ENCODE measurements at regions not wholly inside any gene's neighbourhood (a gene's known extent, or its start where the extent isn't known, plus 50 kb on each side); places are given as distances from the start of the nearest gene placed in this dataset.
A peak's percentile ranks its signal among the peaks of the same experiment; 100 is the strongest.

DNA sequence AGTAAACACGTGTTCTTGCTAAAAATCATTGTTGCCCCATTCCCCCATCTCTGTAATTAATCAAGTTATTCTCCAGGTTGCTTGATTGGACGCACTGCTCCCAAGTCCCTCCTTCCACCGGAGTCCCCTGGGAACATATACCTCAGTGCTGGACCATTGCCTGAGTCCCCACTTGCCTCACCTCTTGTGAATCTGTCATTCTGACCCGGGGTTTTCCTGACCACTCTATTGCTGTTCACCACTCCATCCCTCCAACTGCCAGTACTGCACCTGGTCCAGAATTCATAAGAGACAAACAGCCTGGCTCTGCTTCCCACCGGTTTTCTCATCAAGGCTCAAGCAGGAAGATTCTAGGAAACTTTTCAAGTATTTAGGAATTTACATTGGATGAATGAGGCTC, 555.9 kb downstream of the VRK1 start:
- DNase-seq (ENCODE audit: low spot score) = no peak

DNA sequence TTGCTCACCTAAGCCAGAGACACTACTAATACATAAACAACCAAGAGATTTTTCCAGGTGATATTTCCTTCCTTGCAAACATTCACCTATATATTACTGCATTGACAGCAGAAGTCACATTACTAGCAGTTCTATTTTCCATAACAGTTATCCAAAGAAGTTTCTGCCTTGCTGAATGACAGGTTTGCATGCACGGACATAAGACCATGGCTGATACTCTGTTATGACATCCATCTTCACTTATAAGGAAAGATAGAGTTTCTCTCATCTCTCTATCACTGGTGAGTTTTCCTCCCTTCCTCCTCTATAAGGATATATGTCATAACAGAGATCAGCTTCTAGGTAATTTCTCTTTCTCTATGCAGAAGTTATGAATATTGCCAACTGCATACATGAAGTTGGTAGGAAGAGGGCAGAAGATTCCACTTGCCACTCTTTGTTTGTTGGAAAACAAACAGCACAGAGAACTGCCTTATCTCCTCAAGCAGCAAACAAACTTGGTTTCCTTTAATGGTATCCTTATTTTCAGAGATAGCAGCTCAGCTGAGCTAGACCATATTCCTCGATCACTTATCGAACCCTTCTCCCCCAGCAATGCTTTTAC, 557.0 kb downstream of the VRK1 start:
- DNase-seq (ENCODE audit: low spot score) = no peak

DNA sequence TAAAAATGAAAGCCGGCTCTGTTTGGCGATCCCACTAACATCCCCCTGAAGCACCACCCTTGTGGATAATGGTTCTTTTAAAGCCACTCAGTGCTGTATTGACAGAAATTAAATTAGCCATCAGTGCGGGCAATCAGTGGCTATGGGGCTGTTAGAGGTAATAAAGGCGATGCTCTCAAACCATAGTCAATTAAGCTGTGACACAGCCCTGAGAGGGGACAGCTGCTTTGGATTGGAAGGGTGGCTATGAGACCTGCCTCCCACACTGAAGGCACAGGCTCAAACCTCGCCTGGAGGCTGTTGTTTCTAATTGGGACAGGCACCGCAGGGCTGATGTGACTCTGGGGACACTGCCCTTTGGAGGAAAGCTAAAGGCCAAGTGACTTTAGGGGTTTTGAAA, 562.2 kb downstream of the VRK1 start:
- no peak for DNase-seq (ENCODE audit: low spot score)

DNA sequence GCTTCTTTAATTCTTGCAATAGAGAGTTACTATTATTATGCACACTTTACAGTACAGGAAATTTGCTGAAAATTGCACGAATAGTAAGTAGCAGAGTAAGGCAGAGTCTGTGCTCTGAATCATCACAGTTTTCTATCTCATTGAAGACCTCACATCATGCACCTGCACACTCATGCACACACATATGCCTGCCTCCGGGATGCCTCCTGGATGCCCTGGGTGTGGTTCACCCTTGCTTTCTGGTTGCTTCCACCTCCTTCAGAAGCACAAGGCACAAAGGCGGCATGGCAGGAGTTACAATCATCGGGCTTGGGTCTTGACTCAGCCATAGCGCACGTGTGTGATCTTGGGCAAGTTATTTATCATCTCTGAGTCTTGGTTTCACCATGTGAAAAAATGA, 564.0 kb downstream of the VRK1 start:
- DNase-seq (ENCODE audit: low spot score) = no peak

DNA sequence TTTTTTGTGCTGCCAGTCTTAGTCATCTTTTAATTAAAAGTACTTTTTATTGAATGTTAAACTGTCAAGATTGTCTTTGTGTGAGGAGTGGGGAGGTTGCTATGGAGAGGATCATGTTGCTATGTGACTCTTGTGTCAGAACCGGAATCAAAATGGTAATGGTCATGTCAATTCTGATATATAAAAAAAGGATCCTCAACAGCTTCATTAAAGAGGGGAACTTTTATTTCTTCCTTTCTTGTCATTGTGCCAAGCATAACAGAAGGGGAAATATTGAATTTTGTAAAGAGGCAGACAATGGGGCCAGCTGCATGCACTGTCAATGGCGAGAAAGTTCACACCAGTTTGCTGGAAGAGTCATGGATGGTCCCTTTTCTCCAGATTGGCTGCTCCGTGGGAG, 564.8 kb downstream of the VRK1 start:
- no peak for DNase-seq (ENCODE audit: low spot score)

DNA sequence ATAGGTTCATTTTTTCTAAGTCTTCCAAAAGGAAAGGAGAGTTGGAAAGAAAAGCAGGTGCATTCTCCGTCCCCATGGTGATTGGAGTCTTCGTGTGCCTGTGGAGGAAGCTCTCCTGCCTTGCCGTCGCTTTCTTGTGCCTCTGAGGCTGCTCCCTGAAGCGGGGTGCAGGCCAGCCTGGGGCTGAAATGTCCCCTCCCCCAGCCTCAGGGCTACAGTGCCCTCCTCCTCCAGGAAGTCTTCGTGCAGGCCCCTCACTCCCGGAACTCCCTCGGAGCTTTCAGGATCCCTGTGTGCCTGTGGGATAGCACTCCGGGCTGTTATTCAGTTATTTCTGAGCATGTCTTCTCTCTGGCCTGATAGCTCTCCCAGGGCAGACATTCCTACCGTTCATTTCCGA, 569.2 kb downstream of the VRK1 start:
- no peak for DNase-seq (ENCODE audit: low spot score)

DNA sequence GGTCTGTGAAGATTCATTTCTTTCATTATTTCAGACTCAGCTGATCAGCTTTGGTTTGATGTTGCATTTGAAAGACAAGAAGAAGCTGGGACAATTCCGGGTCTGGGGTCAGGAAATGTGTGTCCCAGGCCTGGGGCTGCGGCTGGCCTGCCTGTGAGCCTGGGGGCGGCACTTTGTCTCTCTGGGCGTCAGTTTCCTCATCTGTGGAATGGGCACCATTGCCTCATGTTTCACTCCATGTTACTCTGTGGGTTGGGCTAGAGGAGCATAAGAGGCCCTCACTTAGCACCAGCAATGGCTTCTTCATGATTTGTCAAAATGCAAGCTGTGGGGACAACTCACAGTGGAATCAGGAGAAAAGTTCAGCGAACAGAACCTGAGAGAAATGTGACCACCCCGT, 570.1 kb downstream of the VRK1 start:
- no peak for DNase-seq (ENCODE audit: low spot score)

DNA sequence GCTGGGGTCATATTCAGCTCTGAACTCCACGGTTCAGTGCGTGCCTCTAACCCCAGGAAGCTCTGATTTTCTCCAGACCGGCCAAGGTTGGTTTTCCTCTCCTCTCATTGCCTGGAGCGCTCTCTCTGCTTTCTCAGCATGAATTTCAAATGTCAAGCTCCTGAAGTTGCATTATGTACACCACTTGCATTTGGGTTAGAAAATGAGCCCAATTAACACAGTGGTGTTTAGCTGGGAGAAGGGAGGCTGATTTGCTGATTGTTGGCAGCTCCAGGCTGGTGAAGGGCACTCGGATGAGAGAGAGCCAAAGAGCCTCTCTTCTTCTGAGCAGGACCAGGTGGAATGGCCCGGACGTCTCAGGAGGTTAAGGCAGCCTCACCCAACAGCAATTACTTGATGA, 570.9 kb downstream of the VRK1 start:
- DNase-seq (ENCODE audit: low spot score) = no peak

DNA sequence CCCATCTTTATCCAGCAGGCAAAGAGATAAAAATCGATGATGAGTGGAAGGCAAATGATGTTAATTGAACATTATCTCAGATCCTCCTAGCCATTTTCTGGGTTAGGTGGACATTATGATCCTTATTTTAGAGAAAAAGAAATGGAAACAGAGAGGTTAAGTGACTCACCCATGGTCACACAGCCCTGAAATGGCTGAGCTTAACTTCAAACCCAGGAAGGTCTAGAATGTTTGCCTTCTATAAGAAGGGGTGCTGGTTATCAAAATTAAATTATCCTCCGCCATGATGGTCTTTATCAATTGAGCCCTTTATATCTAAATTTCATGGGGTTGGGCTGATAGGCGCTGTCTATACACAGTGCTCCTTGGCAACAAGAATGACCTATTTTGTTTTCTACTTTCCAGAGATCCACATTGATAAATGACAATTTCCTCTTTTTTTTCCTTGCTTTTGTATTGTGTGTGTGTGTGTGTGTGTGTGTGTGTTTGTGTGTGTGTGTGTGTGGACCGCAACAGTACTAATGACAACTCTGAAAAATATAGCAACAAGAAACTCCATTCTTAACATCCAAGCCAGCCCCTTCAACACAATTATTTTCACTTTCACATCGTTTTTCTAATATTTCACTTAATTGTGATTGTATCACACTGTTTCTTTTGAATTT, 571.9 kb downstream of the VRK1 start:
- DNase-seq (ENCODE audit: low spot score) = no peak

DNA sequence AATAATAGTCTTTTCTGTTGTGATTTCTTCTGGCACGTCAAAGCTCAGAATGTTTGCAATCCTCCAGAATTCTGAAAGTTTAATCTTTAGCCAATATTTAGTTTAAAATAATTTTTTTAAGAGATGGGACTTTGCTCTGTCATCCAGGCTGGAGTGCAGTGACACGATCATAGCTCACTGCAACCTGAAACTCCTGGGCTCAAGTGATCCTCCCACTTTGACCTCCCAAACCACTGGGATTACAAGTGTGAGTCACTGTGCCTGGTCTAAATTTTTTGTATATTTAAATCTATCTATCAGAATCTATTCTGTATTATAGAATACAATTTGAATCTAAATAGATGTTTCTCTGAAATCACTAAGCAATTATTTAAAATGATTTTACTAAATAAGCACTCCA, 572.7 kb downstream of the VRK1 start:
- DNase-seq (ENCODE audit: low spot score) = no peak

DNA sequence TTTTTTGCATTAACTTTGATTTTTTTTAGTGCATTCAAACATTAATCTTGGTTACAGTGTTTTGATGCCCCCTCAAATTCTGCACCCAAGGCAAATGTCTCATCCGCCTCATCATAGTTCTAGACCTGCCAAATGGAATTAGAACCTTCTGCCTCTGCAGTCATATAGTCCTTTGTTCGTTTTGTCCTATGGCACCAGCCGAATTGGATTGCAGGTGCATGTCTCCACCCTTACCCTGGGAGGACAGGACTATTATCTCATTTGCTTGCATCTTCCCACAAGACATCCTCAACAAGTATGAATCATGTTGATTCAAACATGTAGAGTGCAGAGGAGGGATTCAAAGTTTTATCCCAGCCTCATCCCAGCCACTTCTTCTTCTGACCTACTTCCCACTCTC, 579.1 kb downstream of the VRK1 start:
- no peak for DNase-seq (ENCODE audit: low spot score)

DNA sequence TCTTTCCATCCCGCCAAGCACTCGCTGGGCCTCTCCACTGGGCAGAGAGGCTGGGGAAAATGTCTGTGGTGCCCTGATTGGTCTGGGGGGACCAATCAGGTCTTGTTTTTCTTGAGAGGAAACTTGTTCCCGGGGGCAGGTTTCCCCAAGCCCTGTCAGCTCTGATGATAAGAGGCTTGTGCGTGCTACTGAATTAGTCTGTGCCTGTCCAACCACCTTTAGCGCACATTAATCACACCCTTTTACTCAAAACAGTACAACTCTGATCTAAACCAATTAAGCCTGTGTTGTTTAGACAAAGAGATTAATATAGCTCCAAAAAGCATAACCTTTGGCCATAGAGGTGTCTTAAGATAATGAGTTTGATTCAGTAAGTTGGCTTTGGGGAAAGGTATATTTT, 580.4 kb downstream of the VRK1 start:
- DNase-seq (ENCODE audit: low spot score) = no peak

DNA sequence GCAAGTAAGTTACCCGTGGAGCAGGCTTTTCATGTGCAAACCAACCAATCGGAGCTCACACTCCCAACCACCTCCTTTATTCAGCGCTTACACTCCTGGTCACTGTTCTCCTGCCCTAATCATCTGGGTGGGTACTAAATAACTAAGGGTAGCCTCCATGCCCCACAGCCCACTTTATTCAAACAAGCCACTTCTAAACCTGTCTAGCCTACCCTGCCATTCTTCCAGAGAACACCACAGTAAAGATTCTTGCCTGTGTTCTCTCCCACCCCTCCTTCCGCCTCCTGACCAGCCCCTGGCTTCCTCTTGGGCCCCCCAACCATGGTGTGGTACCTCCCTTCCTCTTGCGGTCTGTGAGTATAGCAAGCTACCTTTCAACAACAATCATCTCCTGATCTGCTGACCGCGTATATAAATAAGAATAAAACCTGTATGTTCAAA, 581.9 kb downstream of the VRK1 start:
- DNase-seq (ENCODE audit: low spot score) = no peak

DNA sequence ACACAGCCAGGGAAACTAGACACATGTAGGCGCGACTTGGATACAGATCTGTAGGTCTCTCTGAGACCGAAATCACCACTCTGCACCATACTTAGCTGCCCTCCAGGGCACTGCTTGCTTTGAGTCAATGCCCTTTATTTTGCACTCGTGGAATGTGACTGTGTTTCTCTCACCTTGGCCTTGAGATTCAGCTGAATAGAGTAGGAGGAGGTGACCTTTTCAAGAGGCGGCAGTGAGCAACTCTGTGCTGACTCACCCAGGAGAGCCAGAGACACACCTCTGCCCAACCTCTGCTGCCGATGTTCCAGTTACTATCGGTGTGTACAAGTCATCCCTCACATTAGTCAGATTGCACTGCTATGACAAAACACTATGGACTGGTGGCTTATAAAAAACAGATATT, 583.4 kb downstream of the VRK1 start:
- no peak for DNase-seq (ENCODE audit: low spot score)

DNA sequence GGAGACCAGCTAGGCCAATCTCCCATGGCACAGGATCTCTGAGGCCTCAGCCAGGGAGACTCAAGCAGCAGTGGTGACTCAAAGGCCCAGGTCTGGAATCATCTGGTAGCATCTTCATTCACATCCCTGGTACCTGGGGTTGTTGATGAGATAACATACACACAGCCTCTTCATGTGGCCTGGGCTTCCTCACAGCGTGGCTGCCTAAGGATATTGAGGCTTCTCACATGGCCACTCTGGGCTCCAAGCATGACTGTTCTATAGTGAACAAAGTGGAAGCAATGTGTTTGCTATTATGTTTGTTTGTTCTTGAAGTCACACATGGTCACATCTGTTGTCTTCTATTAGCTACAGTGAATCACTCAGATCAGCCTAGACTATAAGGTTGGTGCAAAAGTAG, 584.1 kb downstream of the VRK1 start:
- no peak for DNase-seq (ENCODE audit: low spot score)

DNA sequence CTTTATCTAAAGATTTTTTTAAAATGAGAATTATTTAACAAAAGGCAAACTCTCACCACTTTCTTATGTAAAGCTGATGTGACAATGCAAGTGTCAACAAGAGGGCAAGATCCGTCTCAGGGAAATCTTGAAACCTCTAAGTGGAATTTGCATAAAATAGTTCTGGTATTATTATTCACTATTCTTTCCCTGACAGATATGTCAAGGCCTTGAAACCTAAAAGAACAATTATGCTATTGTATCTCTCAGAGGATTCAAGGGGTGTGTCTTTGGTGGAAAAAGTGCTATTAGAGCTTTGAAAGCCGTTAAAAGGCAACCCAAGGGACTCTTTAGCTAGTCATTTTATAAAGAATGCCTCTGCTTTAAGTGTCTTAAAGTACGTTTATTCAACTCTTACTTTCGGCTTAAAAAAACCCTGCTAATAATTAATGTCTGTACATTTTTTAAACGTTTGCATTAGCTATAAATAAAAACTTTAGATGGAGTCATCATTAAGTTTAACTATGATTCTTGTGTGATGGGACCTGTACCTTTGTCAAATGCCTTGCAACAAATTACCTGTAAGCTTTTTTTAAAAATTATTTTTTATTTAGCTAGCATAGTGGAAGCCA, 585.5 kb downstream of the VRK1 start:
- peak; percentile 63 for DNase-seq (ENCODE audit: low spot score)

DNA sequence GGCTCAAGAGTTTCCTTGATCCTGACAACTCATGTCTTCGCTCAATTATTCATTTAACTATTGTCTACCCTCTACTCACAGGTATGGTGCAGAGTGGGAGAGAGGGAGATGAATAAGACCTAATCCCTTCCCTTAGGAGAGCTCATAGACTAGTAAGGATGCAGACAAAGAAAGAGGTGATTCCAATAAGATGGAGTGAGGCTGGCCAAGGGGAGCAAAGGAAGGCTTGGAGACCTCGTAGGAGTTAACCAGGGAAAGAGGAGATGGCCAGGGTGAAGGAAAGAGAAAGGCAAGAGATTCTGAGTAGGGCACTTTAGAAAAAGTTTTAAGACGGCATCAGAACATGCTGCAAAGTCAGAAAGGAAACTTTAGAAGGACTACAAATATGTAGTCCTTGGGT, 588.5 kb downstream of the VRK1 start:
- DNase-seq (ENCODE audit: low spot score) = no peak

DNA sequence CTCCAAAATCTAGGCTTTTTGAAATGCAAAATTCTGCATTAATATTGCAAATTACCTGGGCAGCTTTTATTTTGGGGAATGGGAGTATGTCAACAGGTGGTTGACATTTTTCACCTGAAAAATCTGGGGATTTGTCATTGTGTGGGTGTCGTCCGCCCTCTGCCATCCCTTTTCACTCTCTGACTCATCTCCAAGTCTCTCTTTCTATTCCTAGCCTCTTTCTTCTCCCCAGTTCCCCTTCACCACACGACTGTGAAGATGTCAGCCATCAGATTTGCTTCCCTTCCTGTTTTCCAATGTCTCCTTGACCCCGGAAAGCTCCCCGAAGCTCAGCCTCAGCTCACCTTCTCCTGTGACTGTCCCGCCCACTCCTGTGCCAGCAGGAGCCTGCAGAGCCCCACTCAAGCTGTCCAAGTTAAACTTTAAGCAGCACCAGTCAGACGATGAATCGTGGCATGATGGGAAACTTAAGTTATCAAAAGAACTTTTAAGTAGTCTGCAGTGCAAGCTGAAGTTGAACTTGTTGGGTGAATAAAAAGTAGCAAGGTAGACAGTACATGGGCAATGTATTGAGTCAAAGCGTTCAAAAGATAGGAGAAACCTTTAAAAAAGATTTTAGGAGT, 590.2 kb downstream of the VRK1 start:
- DNase-seq (ENCODE audit: low spot score) = peak; percentile 10

DNA sequence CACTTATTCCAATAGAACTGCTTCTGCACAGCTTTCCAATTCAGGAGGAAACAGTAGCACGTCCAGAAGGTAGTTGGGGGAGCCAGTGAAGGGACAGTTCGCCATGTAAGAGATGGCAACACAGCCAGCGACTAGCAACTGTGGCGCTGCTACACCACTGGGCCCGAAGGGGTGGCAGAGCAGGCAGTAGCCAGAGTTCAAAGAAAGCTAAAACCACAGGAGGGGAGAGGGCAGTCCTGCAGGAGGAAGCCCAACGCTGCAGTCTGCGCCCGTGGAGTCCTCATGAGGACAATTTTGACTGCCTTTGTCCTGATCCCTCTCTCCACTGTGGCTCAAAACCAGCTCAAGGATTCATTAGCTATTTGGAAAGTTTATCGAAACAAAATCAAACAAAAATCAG, 591.2 kb downstream of the VRK1 start:
- no peak for DNase-seq (ENCODE audit: low spot score)

DNA sequence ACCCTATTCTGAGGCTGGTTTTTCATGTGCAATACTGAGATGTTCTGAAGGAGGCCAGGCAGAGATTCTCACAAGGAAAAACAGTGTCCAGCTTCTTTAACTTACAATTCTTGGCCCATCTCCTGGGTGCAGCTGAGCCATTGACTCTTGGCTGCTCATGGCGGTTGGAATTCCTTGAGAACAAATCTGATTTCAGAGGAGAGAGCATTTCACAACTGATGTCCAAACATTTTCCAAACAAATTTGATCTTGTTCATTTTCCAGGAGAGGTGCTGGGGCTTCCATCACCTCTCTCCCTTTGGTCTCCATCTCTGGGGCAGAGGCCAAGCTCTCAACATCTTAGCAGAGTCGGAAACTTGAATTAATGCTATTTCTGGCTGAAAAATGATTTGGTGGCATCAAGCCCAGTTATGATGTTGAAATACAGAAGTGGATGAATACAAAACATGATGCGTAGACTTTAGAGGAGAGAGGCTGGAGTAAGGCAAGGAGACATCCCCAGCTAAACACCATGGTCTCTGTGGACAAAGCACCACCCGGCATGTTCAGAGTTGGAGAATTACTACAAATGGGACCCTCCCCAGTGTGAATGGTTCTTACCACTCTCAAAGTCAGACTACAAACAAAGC, 593.0 kb downstream of the VRK1 start:
- DNase-seq (ENCODE audit: low spot score) = no peak

DNA sequence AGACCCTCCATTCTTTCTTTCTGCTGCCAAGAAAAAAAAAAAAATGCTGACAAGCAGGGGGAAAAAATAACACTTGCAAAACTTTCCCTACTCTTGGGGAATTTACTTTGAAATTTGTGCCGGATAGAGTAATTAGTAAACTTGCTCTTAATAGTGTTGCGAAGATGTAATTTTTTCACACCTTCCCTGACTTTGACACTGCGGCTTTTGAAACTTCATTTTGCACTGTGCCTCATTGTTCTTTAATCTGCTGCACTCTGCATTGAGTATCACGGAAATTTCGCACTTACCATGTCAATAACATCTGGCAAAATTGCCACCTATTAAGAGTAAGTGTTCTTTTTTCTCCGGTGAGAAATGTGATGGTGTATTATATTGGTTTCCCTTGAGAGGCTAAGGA, 596.1 kb downstream of the VRK1 start:
- DNase-seq (ENCODE audit: low spot score) = no peak

DNA sequence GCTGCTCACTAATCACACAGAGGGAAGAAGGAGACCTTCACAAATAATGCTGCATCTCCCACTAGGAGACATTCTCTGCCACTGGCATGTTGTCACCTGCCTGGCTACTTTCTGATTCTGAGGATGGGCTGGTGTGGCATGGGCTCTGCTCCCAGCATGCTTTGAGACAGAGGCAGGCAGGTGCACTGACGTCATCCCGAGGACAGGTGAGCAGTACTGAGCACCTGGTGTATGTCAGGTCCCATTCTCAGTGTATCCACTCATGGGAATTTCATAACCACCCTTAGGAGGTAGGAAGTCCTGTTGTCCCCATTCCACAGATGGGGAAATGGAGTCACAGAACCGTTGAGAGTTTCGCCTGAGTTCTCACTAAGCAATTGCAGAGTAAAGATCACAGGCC, 597.9 kb downstream of the VRK1 start:
- DNase-seq (ENCODE audit: low spot score) = no peak

DNA sequence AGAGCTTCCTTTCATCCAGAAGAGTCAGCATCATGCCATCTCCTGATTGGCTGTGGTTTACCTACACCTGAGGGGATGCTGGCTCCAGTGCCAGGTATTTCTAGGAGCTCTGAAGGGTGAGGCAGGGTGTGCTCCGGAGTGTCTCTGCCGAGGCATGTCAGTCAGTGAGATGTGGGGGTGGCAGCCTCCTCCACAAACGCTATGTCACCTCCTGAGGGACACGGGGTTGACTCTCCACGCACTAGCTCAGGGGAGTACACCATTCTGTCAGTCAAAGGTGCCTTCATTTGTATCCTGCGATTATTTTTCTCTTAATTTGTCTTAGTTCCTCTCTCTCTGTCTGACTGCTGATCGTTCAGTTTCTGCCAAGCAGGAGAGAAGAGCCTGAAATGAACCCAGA, 604.5 kb downstream of the VRK1 start:
- DNase-seq (ENCODE audit: low spot score) = peak; percentile 86
